ENCODE measurements at regions not wholly inside any gene's neighbourhood (a gene's known extent, or its start where the extent isn't known, plus 50 kb on each side); places are given as distances from the start of the nearest gene placed in this dataset.
A peak's percentile ranks its signal among the peaks of the same experiment; 100 is the strongest.

GRCh38 chr15:46676233-46677206 lies 1040.8 kb upstream of the SEMA6D start:
- DNase-seq (ENCODE audit: low spot score in 2 of 2): no peak
- TF ChIP-seq CTCF (IDR thresholded peaks at IDR 0.05): no peak
- Histone ChIP-seq H3K36me3 (no peaks in the 10 kb centered on the region), H3K4me3 (no peak overlapping the region), H3K27ac (no peak overlapping the region), H3K9me3 (no peaks in the 10 kb centered on the region), H3K4me1 (no peaks in the 10 kb centered on the region), H3K27me3 (no peaks in the 10 kb centered on the region)
- intact Hi-C loops (cut with DNase I): no loop called here

DNA sequence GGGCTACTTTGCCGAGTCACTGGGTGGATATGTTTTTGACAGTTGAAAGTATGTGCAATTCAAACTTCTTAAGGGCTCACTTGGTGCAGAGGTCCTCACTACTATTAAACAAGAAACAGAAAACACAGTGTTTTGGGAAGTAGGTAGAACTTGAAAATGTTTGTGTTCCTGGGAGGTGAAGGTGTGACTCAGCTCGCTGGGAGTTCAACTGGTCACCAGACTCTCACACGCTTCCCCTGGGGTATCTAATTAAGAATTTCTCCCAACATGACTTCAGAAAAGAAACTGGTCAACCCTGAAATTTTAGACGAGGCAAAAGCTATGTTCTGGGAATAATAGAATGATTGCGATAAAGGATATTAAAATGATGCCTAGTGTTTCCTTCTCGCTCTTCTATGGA lies 1039.8 kb upstream of the SEMA6D start:
- Histone ChIP-seq H3K27ac (no peak overlapping the region), H3K9me3 (no peaks in the 10 kb centered on the region), H3K4me3 (no peak overlapping the region), H3K27me3 (no peaks in the 10 kb centered on the region), H3K36me3 (no peaks in the 10 kb centered on the region), H3K4me1 (peaks cover 0 to 2% of the 10 kb centered on the region in 2 donors)
- DNase-seq (ENCODE audit: low spot score in 2 of 2): no peak
- TF ChIP-seq CTCF (IDR thresholded peaks at IDR 0.05): no peak
- intact Hi-C loops (cut with DNase I): no loop called here

GRCh38 chr15:46681901-46682300 lies 1035.4 kb upstream of the SEMA6D start:
- H3K4me3 ChIP-seq: peak overlapping the region in 1 of 2 donors; percentile 40
- no peaks in the 10 kb centered on the region for H3K27me3 ChIP-seq
- no peak overlapping the region for H3K27ac ChIP-seq
- no peaks in the 10 kb centered on the region for H3K36me3 ChIP-seq
- DNase-seq (ENCODE audit: low spot score in 2 of 2): no peak
- peaks cover 0 to 3% of the 10 kb centered on the region in 2 donors for H3K4me1 ChIP-seq
- H3K9me3 ChIP-seq: no peaks in the 10 kb centered on the region
- intact Hi-C loops (cut with DNase I): no loop called here
- no peak for TF ChIP-seq CTCF (IDR thresholded peaks at IDR 0.05)

GRCh38 chr15:46682969-46683791 lies 1034.1 kb upstream of the SEMA6D start:
- intact Hi-C loops (cut with DNase I): no loop called here
- Histone ChIP-seq H3K36me3 (no peaks in the 10 kb centered on the region), H3K4me1 (peaks cover 0 to 3% of the 10 kb centered on the region in 2 donors), H3K27ac (no peak overlapping the region), H3K27me3 (no peaks in the 10 kb centered on the region), H3K4me3 (peak overlapping the region in 1 of 2 donors; percentile 44), H3K9me3 (no peaks in the 10 kb centered on the region)
- no peak for TF ChIP-seq CTCF (IDR thresholded peaks at IDR 0.05)
- no peak for DNase-seq (ENCODE audit: low spot score in 2 of 2)

DNA sequence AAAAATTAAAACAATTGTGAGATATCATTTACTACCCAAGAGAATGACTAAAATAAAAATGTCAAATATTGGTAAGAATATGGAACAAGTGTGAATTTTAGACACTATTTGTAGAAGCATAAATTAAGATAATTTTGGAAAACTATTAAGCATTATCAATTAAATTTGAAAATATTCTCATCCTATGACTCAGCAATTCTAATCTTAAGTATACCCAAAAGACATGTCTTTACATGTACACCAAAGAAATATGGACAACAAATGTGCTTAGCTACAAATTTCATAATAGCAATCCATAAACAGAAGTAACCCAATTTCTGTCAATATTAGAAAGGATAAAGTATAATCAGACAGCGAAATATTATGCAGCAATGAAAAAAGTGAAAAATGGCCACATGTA lies 1032.2 kb upstream of the SEMA6D start:
- Histone ChIP-seq H3K36me3 (no peaks in the 10 kb centered on the region), H3K4me3 (no peak overlapping the region), H3K9me3 (no peaks in the 10 kb centered on the region), H3K4me1 (peaks cover 0 to 3% of the 10 kb centered on the region in 2 donors), H3K27ac (no peak overlapping the region), H3K27me3 (no peaks in the 10 kb centered on the region)
- intact Hi-C loops (cut with DNase I): no loop called here
- no peak for DNase-seq (ENCODE audit: low spot score in 2 of 2)
- no peak for TF ChIP-seq CTCF (IDR thresholded peaks at IDR 0.05)
